Spleen (tissue), 11 donors: ENCODE measurements at regions not wholly inside any gene's neighbourhood (a gene's known extent, or its start where the extent isn't known, plus 50 kb on each side); places are given as distances from the start of the nearest gene placed in this dataset.

ENCODE experiments used
- DNase-seq: peaks from one replicate; pipeline ENCODE4 v3.0.0-alpha.2; 2020
- H3K27ac ChIP-seq, 8 donors: fragments of 200-600 bp; sonication (generic) in 7 of 8; 1 replicate in 4 of 8; 2 replicates in 4 of 8; pipeline versions ENCODE4 v1.5.0 to v1.8.0; 2016 to 2021; ENCODE audit warnings: inconsistent platforms in 4 of 8, mild to moderate bottlenecking in 4 of 8, moderate library complexity in 1 of 8
- H3K27me3 ChIP-seq, 7 donors: fragments of 200-600 bp; sonication (generic) in 6 of 7; replicated peaks in 1 of 7; 1 replicate in 4 of 7; 2 replicates in 3 of 7; pipeline versions ENCODE4 v1.5.0 to v1.8.0; 2016 to 2021; ENCODE audit warnings: inconsistent platforms in 3 of 7, mild to moderate bottlenecking in 1 of 7
- H3K36me3 ChIP-seq, 6 donors: fragments of 200-600 bp; sonication (generic) in 5 of 6; 1 replicate in 4 of 6; 2 replicates in 2 of 6; pipeline versions ENCODE4 v1.5.0 to v1.8.0; 2016 to 2021; ENCODE audit warnings: inconsistent platforms in 2 of 6
- H3K4me1 ChIP-seq, 6 donors: fragments of 200-600 bp; sonication (generic) in 5 of 6; 1 replicate in 3 of 6; 2 replicates in 3 of 6; pipeline versions ENCODE4 v1.5.0 to v1.8.0; 2016 to 2021; ENCODE audit warnings: inconsistent platforms in 3 of 6
- H3K4me3 ChIP-seq, 8 donors: fragments of 200-600 bp; sonication (generic) in 7 of 8; 1 replicate in 4 of 8; 2 replicates in 4 of 8; pipeline versions ENCODE4 v1.5.0 to v1.8.0; 2016 to 2021; ENCODE audit warnings: inconsistent platforms in 4 of 8, mild to moderate bottlenecking in 4 of 8, moderate library complexity in 2 of 8
- H3K9me3 ChIP-seq, 8 donors: fragments of 200-600 bp; sonication (generic) in 7 of 8; 1 replicate in 4 of 8; 2 replicates in 4 of 8; pipeline versions ENCODE4 v1.5.0 to v1.8.0; 2016 to 2021; ENCODE audit warnings: inconsistent platforms in 4 of 8
- CTCF ChIP-seq, 11 experiments: fragments of 200-600 bp in 7 of 11; fragments of 450-650 bp in 4 of 11; sonication (generic) in 4 of 11; IDR thresholded peaks in 8 of 11; conservative IDR thresholded peaks in 3 of 11; 1 replicate in 7 of 11; 2 replicates in 4 of 11; pipeline versions ENCODE4 v1.4.0 to v1.8.0; 2016 to 2021; ENCODE audit warnings: antibody characterized with exemption in 11 of 11, inconsistent platforms in 4 of 11, mild to moderate bottlenecking in 1 of 11
- POLR2A ChIP-seq, 3 donors: fragments of 450-650 bp; IDR thresholded peaks; one replicate each; pipeline ENCODE4 v1.5.1; 2017; ENCODE audit warnings: antibody characterized with exemption in 3 of 3, mild to moderate bottlenecking in 1 of 3
- POLR2AphosphoS5 ChIP-seq, 3 donors: sonication (generic); formaldehyde crosslinking; IDR thresholded peaks; one replicate each; pipeline ENCODE4 v1.5.1; 2017; ENCODE audit warnings: antibody characterized with exemption in 3 of 3
- WGBS, 5 donors: extraction: QIAGEN DNeasy Blood & Tissue Kit in 3 of 5; methylation state at CpG; one replicate each; pipeline versions ENCODE4 v1.1.5 to v1.1.7; 2013 to 2018; 5-methylcytosine and 5-hydroxymethylcytosine counted together
- intact Hi-C: fragments of 100-400 bp; cut with DNase I; formaldehyde crosslinking; loops from one replicate; pipeline ENCODE4 v1.15.0; 2023; ENCODE audit warnings: low total_unique reads
- donor health status: healthy with polysubstance abuse.
- donor health status: DM: no; HTN: no; CAD: no; lungs with moderate emphysema.
- donor health status: DM: no; HTN: no; CAD: no.
- donor health status: Bipolar disorder and iron deficiency.
- donor health status: healthy.
- donor health status: DM: no; HTN: no; CAD: no.
- donor health status: DM: yes; HTN: yes; CAD: no.

- intact Hi-C loops = loop anchor here (5.0 to 10.0 kb wide), 3 partner anchors 192 to 617 kb away; no protein-coding TSS in a partner anchor
- Histone ChIP-seq H3K27me3 (peaks cover 0 to 58% (median 3%) of the 10 kb centered on the region in 7 donors), H3K9me3 (no peaks in the 10 kb centered on the region)
Observed at GRCh38 chr15:92714477-92715401, 59.2 kb upstream of the FAM174B start.

GRCh38 chr15:92715758-92716157 is 60.2 kb upstream of the FAM174B start:
- no peak overlapping the region for H3K4me3 ChIP-seq
- peaks cover 0 to 58% (median 3%) of the 10 kb centered on the region in 7 donors for H3K27me3 ChIP-seq
- no peak for DNase-seq
- no peaks in the 10 kb centered on the region for H3K36me3 ChIP-seq
- H3K4me1 ChIP-seq = peaks cover 0 to 18% (median 13%) of the 10 kb centered on the region in 6 donors
- 78 to 87% (median 86%) methylated on average over 7 of the region's 7 CpGs for WGBS, 5 donors
- no peaks in the 10 kb centered on the region for H3K9me3 ChIP-seq
- TF ChIP-seq CTCF (IDR thresholded peaks at IDR 0.05 in 8 of 11, conservative IDR thresholded peaks at IDR 0.05 in 3 of 11) = no peak
- no peak overlapping the region for H3K27ac ChIP-seq
- intact Hi-C loops = loop anchor here (5.0 to 10.0 kb wide), 3 partner anchors 193 to 618 kb away; no protein-coding TSS in a partner anchor

More at GRCh38 chr15:92714477-92715401, 59.2 kb upstream of the FAM174B start:
- peak overlapping the region in 5 of 8 donors; percentile 16 to 55 (median 41) for H3K27ac ChIP-seq
- H3K36me3 ChIP-seq = no peaks in the 10 kb centered on the region
- TF ChIP-seq POLR2A (IDR thresholded peaks at IDR 0.05) = no peak
- TF ChIP-seq CTCF (IDR thresholded peaks at IDR 0.05 in 8 of 11, conservative IDR thresholded peaks at IDR 0.05 in 3 of 11) = peak; percentile 38 to 87 (median 75)
- peak in 2 of 3 donors; percentile 18 to 49 for TF ChIP-seq POLR2AphosphoS5 (IDR thresholded peaks at IDR 0.05)
- DNase-seq = peak; percentile 87
- WGBS, 5 donors = 2 to 4% (median 3%) methylated on average over 50 to 62 of the region's 62 CpGs
- peaks cover 0 to 18% (median 13%) of the 10 kb centered on the region in 6 donors for H3K4me1 ChIP-seq
- H3K4me3 ChIP-seq = peak overlapping the region; percentile 26 to 74 (median 56)

- 80 to 93% (median 85%) methylated on average over 4 of the region's 4 CpGs for WGBS, 5 donors
- Histone ChIP-seq H3K4me1 (peaks cover 0 to 14% (median 12%) of the 10 kb centered on the region in 6 donors), H3K4me3 (no peak overlapping the region), H3K27me3 (peaks cover 0 to 49% (median 3%) of the 10 kb centered on the region in 7 donors), H3K9me3 (peaks cover 0 to 6% (median 0%) of the 10 kb centered on the region in 8 donors), H3K27ac (no peak overlapping the region), H3K36me3 (no peaks in the 10 kb centered on the region)
- no peak for DNase-seq
- intact Hi-C loops = loop anchor here (5.0 to 10.0 kb wide), 3 partner anchors 197 to 622 kb away; no protein-coding TSS in a partner anchor
- TF ChIP-seq CTCF (IDR thresholded peaks at IDR 0.05 in 8 of 11, conservative IDR thresholded peaks at IDR 0.05 in 3 of 11) = no peak
- TF ChIP-seq POLR2A (IDR thresholded peaks at IDR 0.05) = no peak
- no peak for TF ChIP-seq POLR2AphosphoS5 (IDR thresholded peaks at IDR 0.05)
Observed at GRCh38 chr15:92719021-92719420, 63.4 kb upstream of the FAM174B start.

- DNase-seq = no peak
- no peak overlapping the region for H3K4me3 ChIP-seq
- 44 to 69% (median 60%) methylated on average over 2 of the region's 2 CpGs for WGBS, 5 donors
- no peak overlapping the region for H3K27ac ChIP-seq
- H3K9me3 ChIP-seq = peaks cover 0 to 6% (median 0%) of the 10 kb centered on the region in 8 donors
- H3K27me3 ChIP-seq = peaks cover 0 to 2% (median 0%) of the 10 kb centered on the region in 7 donors
- intact Hi-C loops = no loop called here
- H3K4me1 ChIP-seq = peaks cover 0 to 6% (median 0%) of the 10 kb centered on the region in 6 donors
- no peaks in the 10 kb centered on the region for H3K36me3 ChIP-seq
- TF ChIP-seq POLR2A (IDR thresholded peaks at IDR 0.05) = no peak
- no peak for TF ChIP-seq POLR2AphosphoS5 (IDR thresholded peaks at IDR 0.05)
- no peak for TF ChIP-seq CTCF (IDR thresholded peaks at IDR 0.05 in 8 of 11, conservative IDR thresholded peaks at IDR 0.05 in 3 of 11)
Observed at GRCh38 chr15:92724144-92724543, 68.6 kb upstream of the FAM174B start.
